RWPE2 (cell line): ENCODE measurements at regions not wholly inside any gene's neighbourhood (a gene's known extent, or its start where the extent isn't known, plus 50 kb on each side); places are given as distances from the start of the nearest gene placed in this dataset.

Experiments
- ATAC-seq: fragments of 200-7000 bp; cut with Tn5 transposase; 3 replicates; pipeline ENCODE4 v1.9.1; 2021; ENCODE audit warnings: low read depth
- DNase-seq: peaks from one replicate; pipeline ENCODE4 v3.0.0-alpha.2; 2020; ENCODE audit warnings: low spot score
- H3K27ac ChIP-seq: fragments of 450-650 bp; 2 replicates; pipeline ENCODE4 v1.5.1; 2017; ENCODE audit warnings: mild to moderate bottlenecking; ENCODE audit not compliant: poor library complexity, severe bottlenecking
- H3K27me3 ChIP-seq: fragments of 250-450 bp; sonication (Bioruptor Pico); 2 replicates; pipeline ENCODE4 v1.5.1; 2021; ENCODE audit warnings: mild to moderate bottlenecking, moderate library complexity; ENCODE audit not compliant: insufficient read depth, poor library complexity, severe bottlenecking
- H3K36me3 ChIP-seq: fragments of 250-450 bp; sonication (Bioruptor Pico); 2 replicates; pipeline ENCODE4 v1.5.1; 2020; ENCODE audit warnings: low read depth, mild to moderate bottlenecking, moderate library complexity
- H3K4me1 ChIP-seq: fragments of 250-450 bp; sonication (Bioruptor Pico); 2 replicates; pipeline ENCODE4 v1.5.1; 2021; ENCODE audit warnings: mild to moderate bottlenecking, moderate library complexity; ENCODE audit not compliant: insufficient read depth, poor library complexity, severe bottlenecking
- H3K4me3 ChIP-seq: fragments of 250-450 bp; sonication (Bioruptor Pico); 2 replicates; pipeline ENCODE4 v1.5.1; 2021; ENCODE audit warnings: mild to moderate bottlenecking, moderate library complexity; ENCODE audit not compliant: severe bottlenecking
- H3K9me3 ChIP-seq: fragments of 250-450 bp; sonication (Bioruptor Pico); 2 replicates; pipeline ENCODE4 v1.5.1; 2021; ENCODE audit warnings: mild to moderate bottlenecking, moderate library complexity; ENCODE audit not compliant: severe bottlenecking
- CTCF ChIP-seq: fragments of 450-650 bp; IDR thresholded peaks from one replicate; pipeline ENCODE4 v1.5.1; 2017; ENCODE audit warnings: mild to moderate bottlenecking, moderate library complexity; ENCODE audit not compliant: poor library complexity, severe bottlenecking

- no peak for DNase-seq
- TF ChIP-seq CTCF: no peak
- no peaks in the 10 kb centered on the region for H3K36me3 ChIP-seq
- peaks cover 9% of the 10 kb centered on the region for H3K4me1 ChIP-seq
- no peak for ATAC-seq
- H3K27ac ChIP-seq: no peak overlapping the region
- no peaks in the 10 kb centered on the region for H3K9me3 ChIP-seq
- H3K4me3 ChIP-seq: no peak overlapping the region
- no peaks in the 10 kb centered on the region for H3K27me3 ChIP-seq
Measured at GRCh38 chr1:244779410-244779809, 56.0 kb upstream of the COX20 start.

- no peak for TF ChIP-seq CTCF
- H3K4me3 ChIP-seq: no peak overlapping the region
- H3K27ac ChIP-seq: no peak overlapping the region
- no peak for DNase-seq
- H3K27me3 ChIP-seq: no peaks in the 10 kb centered on the region
- no peaks in the 10 kb centered on the region for H3K9me3 ChIP-seq
- ATAC-seq: no peak
- H3K36me3 ChIP-seq: no peaks in the 10 kb centered on the region
- H3K4me1 ChIP-seq: peaks cover 9% of the 10 kb centered on the region
Measured at GRCh38 chr1:244780311-244780710, 55.1 kb upstream of the COX20 start.

- no peak for ATAC-seq
- Histone ChIP-seq H3K27ac (no peak overlapping the region), H3K9me3 (no peaks in the 10 kb centered on the region), H3K27me3 (no peaks in the 10 kb centered on the region), H3K36me3 (no peaks in the 10 kb centered on the region), H3K4me1 (peaks cover 9% of the 10 kb centered on the region), H3K4me3 (no peak overlapping the region)
- no peak for DNase-seq
- TF ChIP-seq CTCF: no peak
Measured at GRCh38 chr1:244782056-244782455, 53.4 kb upstream of the COX20 start.

GRCh38 chr1:244783138-244783537 is 52.3 kb upstream of the COX20 start:
- ATAC-seq (no peak), DNase-seq (no peak)
- H3K27me3 ChIP-seq: no peaks in the 10 kb centered on the region
- H3K4me1 ChIP-seq: peaks cover 6% of the 10 kb centered on the region
- H3K36me3 ChIP-seq: no peaks in the 10 kb centered on the region
- TF ChIP-seq CTCF: no peak
- no peak overlapping the region for H3K27ac ChIP-seq
- no peaks in the 10 kb centered on the region for H3K9me3 ChIP-seq
- no peak overlapping the region for H3K4me3 ChIP-seq
